Head of caudate nucleus (tissue), 42 donors: ENCODE measurements at regions not wholly inside any gene's neighbourhood (a gene's known extent, or its start where the extent isn't known, plus 50 kb on each side); places are given as distances from the start of the nearest gene placed in this dataset.

Experiments used
- DNase-seq, 42 donors: peaks; one replicate each; pipeline versions ENCODE4 v3.0.0 to v3.0.0-alpha.2; 2020 to 2021; ENCODE audit warnings: mixed read lengths in 7 of 42
- intact Hi-C: fragments of 100-400 bp; cut with DNase I; formaldehyde crosslinking; loops from one replicate; pipeline ENCODE4 v1.15.0; 2022

DNA sequence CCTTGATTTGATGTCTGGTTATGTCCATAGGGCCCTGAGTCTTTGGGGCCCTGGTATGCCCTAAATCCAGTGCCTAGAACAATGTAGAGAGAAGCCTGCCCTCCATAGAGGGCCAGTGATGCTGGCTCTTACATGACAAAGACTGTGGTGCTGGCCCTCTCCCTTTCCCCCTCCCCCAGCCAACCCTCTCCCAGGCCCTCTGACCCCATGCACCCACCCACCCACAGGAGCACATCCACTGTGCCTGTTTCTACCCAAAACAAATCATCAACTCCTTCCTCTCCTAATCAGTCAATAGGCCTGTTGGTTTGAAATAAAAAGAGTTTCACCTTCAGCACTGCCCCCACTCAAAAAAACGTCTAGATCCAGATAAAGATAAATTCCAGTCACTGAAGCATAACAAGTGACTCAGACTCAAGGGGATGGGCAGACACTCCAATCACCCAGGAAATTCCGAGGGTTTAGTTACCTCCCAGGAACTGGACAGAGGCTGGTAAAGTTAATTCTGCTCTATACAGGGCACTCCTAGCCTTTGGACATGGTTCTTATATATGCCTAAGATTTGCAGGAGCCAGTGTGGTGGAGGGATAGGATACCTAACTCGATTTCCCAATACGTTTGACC lies 144.8 kb upstream of the VANGL1 start:
- intact Hi-C loops: no loop called here
- DNase-seq: peak in 1 of 42 donors; percentile 13

DNA sequence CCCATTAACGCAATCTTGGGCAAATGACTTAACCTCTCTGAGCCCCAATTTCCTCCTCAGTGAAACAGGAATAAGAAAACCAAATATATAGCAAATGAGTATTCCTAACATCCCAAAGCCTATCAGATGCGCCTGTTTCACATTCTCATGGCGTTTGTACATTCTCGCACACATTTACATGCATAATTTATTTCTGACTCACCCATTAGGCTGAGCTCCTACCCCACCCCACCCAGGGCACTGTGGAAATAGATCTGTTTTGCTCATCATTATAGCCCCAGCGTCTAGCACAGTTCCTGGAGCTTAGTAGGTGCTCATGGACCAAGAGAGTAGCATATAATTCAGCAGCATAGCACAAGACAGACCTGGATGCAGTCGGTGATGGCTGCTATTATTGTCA lies 146.1 kb upstream of the VANGL1 start:
- intact Hi-C loops: no loop called here
- no peak for DNase-seq

- intact Hi-C loops: no loop called here
- DNase-seq: peak in 1 of 42 donors; percentile 30
Measured at GRCh38 chr1:115495111-115495510, 146.7 kb upstream of the VANGL1 start.

DNA sequence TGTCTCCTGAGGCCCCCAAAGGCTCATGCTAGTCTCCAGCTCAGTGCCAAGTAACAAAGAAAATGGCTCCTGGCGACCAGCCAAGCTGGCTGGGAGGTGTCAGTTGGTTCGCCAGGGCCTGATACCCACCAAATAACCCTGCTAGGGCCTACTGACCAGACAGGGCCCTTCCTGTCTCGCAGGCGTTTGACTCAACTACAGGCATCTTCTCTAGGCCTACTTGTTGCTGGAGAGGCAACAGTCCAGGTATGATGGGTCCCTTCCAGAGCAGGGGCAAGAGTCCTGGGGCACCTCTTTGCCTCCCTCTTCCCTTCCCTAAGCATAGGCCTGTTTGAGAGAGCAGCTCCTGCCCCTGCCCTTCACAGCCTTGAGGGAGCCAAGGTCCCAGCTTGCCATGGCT lies 147.9 kb upstream of the VANGL1 start:
- peak in 1 of 42 donors; percentile 40 for DNase-seq
- intact Hi-C loops: no loop called here

- DNase-seq: peak in 1 of 42 donors; percentile 24
- intact Hi-C loops: no loop called here
Measured at GRCh38 chr1:115492880-115493279, 148.9 kb upstream of the VANGL1 start.

DNA sequence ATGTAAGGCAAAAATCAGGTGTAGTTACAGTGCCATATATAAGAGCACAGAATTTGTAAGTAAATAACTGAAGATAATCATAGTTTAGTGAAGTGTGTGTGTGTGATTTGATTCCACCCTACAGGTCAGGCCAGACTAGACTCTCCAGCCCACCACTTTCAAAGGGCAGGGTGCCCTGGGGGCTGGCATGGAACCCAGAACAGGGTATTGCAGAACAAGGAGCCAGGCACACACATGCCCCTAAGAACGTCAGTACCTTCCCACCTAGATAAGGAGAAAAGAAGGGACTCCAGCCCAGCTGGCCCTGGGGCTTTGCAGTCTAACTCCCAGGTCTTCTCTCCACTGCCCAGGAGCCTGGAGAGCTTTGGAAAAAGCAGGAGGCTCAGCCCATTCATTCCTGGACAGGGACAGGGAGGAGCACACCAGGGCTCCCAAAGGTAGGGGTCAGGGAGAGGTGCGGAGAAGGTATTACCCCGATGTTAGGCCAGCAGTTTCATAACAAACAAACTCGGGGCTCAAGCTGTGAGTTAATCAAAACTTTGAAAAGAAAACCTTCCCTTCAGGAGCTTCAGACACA lies 149.7 kb upstream of the VANGL1 start:
- intact Hi-C loops: no loop called here
- DNase-seq: peak in 2 of 42 donors; percentile 18 to 20

- DNase-seq: no peak
- intact Hi-C loops: no loop called here
Measured at GRCh38 chr1:115491298-115492018, 150.3 kb upstream of the VANGL1 start.

DNA sequence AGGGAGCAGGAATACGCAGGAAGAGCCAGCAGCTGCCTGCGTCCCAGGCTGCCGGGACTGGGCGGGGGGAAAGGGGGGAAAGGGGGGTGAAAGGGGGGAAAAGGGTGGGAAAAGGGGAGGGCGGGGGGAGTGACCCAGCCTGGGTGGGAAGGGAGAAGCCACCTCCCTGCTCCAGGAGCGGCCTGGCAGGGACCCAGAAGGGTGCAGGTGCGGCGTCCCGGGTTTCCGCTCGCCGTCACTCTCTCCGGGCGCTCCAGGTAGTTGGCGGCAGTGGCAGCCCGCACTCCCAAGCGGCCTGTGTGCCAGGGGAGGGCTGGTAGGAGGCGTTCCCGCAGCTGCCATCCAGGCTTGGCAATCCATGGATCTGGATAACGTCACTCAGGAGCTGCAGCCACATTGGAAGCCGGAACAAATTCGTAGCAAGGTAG lies 141.0 kb upstream of the NGF start:
- intact Hi-C loops: no loop called here
- DNase-seq: peak in 25 of 42 donors; percentile 6 to 62 (median 32)

GRCh38 chr1:115477071-115477470 lies 139.0 kb upstream of the NGF start:
- no peak for DNase-seq
- intact Hi-C loops: no loop called here

DNA sequence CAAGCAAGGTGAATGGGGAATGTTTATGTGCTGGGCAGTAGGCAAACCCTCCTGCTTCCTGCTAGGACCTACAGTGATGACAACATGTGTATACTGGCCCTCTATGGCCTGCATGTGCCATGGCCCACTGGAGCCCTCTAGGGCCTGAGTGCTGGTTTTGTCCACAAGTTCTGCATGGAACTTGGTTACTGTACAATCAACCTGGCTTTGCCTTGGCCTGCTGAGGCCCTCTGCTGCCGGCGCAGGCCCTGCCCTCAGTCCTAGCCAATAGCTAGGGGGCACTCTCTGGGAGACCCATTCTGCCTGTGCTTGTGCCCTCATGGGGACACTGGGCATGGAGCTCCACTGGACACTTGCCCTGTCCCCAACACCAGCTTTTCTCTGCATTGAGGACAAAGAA lies 138.6 kb upstream of the NGF start:
- intact Hi-C loops: no loop called here
- DNase-seq: peak in 1 of 42 donors; percentile 5

DNA sequence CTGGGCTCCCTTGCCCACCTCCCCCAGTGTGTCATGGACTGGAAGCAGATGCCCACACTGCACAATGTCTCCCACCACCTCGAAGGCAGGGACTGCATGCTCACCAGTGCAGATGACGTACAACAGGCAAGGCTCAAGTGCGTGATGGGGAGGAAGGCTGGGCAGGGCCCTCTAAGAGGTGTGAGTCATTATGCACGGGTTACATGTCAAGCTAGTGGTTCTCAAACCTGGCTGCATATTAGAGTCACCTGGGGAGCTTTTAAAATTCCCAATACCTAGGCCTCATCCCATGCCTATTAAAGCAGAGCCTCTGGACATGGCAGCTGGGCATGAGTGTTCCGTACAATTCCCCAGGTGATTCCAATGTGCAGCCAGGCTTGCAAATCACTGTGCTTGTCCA lies 137.9 kb upstream of the NGF start:
- peak in 1 of 42 donors; percentile 10 for DNase-seq
- intact Hi-C loops: no loop called here

DNA sequence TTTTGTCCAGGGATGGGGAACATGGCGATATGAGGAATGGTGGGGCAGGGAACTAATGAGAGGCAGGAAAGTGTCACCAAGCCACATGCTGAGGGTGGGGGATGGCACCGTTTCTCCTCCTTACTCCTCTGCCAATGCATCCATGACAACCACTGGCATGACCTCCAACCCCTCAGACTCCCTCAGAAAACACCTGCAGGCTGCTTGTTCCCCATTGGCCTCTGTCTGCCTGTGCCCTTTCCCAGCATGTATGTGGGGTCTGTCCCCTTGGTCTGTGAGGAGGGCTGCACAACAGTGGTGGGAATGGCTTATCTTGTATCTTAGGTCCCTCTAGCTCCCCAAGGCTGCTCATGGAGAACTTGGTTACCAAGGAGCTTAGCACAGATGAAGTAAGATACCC lies 137.2 kb upstream of the NGF start:
- intact Hi-C loops: no loop called here
- DNase-seq: no peak

GRCh38 chr1:115473986-115474565 lies 136.0 kb upstream of the NGF start:
- intact Hi-C loops: no loop called here
- no peak for DNase-seq

DNA sequence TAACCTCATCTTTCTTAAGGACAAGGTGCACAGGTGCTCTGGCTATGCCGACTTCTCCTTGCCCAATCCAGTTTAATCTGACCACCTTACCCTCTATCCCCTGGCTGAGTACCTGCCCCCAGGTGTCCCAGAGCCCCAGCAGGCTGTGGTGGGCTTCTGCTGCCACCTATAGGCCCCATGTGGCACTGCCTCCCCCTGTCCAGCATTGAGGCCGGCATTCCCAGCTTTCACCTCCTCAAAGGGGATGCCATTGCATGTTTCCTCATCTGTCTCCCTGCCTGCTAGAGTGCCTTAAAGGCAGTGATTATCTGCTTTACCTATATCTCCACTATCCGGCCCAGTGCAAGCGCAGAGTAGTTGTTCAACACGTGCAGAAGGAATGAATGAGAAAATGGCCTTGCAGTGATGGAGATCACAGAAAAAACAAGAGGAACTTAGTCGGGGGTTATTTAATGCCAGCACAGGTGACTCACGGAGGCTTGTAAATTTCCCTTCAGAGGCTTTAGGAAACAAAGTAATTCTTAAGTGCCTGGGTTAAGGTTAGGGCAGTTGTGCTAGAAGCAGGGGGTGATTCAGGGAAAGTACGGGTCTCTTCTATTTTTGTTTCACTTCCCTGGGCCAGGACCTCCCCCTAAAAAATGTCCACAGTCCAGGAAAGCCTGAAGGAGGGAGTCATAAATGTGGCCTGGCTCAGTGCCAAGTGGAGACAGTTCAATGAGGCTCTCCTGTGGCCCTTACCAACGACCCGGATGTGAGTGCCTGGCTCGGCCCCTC lies 131.8 kb upstream of the NGF start:
- peak in 40 of 42 donors; percentile 17 to 76 (median 46) for DNase-seq
- intact Hi-C loops: no loop called here

- DNase-seq: peak in 1 of 42 donors; percentile 17
- intact Hi-C loops: no loop called here
Measured at GRCh38 chr1:115467790-115468189, 129.7 kb upstream of the NGF start.

- intact Hi-C loops: no loop called here
- peak in 1 of 42 donors; percentile 20 for DNase-seq
Measured at GRCh38 chr1:115467196-115467595, 129.1 kb upstream of the NGF start.

DNA sequence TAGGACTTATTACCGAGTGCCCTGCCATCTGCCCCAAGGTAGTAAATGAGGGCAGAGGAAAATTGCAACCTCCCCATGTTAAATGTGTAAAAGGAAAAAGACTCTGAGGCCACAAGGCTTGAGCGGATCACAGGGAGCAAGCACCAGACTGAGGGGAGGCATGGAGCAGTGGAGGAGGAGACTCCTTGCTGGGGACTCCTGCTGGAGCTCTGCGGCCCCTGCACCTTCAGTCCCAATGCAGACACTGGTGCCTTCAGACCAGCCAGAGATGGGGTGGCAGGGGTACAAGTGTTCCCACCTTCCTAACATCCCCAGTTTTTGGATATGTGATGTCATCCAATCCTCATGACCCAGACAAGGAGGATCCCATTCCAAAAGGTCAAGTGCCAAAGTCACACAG lies 128.4 kb upstream of the NGF start:
- peak in 1 of 42 donors; percentile 24 for DNase-seq
- intact Hi-C loops: no loop called here

- peak in 1 of 42 donors; percentile 20 for DNase-seq
- intact Hi-C loops: no loop called here
Measured at GRCh38 chr1:115465802-115466363, 127.8 kb upstream of the NGF start.

DNA sequence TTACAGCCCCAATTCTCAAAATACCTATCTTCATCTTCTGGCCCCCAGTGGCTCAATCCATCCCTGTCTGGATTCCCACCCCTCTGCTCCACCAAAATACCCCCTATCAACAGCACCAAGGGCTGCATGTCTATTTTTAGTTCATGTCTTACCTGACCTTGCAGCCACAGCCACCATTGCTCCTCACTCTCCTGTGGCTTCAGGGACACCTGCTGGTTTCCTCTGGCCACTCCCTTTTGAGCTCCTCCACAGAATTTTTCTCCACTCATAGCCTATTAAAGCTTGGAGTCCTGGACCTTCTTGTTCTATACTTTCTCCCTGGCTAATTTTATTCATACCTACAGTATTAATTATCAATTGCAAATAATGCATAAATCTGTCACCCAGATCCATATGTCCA lies 125.3 kb upstream of the NGF start:
- DNase-seq: peak in 1 of 42 donors; percentile 33
- intact Hi-C loops: loop anchor here (5.0 kb wide), 1 partner anchor 326 kb away; no protein-coding TSS in a partner anchor
